Limb (tissue), 2 donors: ENCODE measurements at regions not wholly inside any gene's neighbourhood (a gene's known extent, or its start where the extent isn't known, plus 50 kb on each side); places are given as distances from the start of the nearest gene placed in this dataset.

Experiments used
- DNase-seq, 2 donors: peaks; one replicate each; pipeline ENCODE4 v3.0.0-alpha.2; 2016; ENCODE audit errors: extremely low spot score in 2 of 2

- DNase-seq: no peak
Measured at GRCh38 chr12:28936221-28936620, 212.9 kb upstream of the FAR2 start.

GRCh38 chr12:28936711-28937110 lies 212.4 kb upstream of the FAR2 start:
- no peak for DNase-seq

GRCh38 chr12:28937196-28937595 lies 211.9 kb upstream of the FAR2 start:
- DNase-seq: no peak

- DNase-seq: no peak
Measured at GRCh38 chr12:28938056-28938455, 211.0 kb upstream of the FAR2 start.

GRCh38 chr12:28938581-28939235 lies 210.4 kb upstream of the FAR2 start:
- DNase-seq: no peak

GRCh38 chr12:28939427-28939826 lies 209.7 kb upstream of the FAR2 start:
- DNase-seq: no peak

GRCh38 chr12:28941248-28941647 lies 207.8 kb upstream of the FAR2 start:
- DNase-seq: no peak

GRCh38 chr12:28946361-28946760 lies 202.7 kb upstream of the FAR2 start:
- no peak for DNase-seq

- DNase-seq: no peak
Measured at GRCh38 chr12:28948685-28949084, 200.4 kb upstream of the FAR2 start.

- DNase-seq: no peak
Measured at GRCh38 chr12:28949184-28949583, 199.9 kb upstream of the FAR2 start.

GRCh38 chr12:28950049-28950448 lies 199.0 kb upstream of the FAR2 start:
- no peak for DNase-seq

- DNase-seq: no peak
Measured at GRCh38 chr12:28951935-28952334, 197.1 kb upstream of the FAR2 start.

- no peak for DNase-seq
Measured at GRCh38 chr12:28954333-28954732, 194.7 kb upstream of the FAR2 start.

GRCh38 chr12:28955491-28955890 lies 193.6 kb upstream of the FAR2 start:
- no peak for DNase-seq

- DNase-seq: no peak
Measured at GRCh38 chr12:28955931-28956330, 193.1 kb upstream of the FAR2 start.

GRCh38 chr12:28958553-28959195 lies 190.4 kb upstream of the FAR2 start:
- no peak for DNase-seq

GRCh38 chr12:28961948-28962384 lies 187.1 kb upstream of the FAR2 start:
- DNase-seq: no peak

GRCh38 chr12:28963554-28963953 lies 185.5 kb upstream of the FAR2 start:
- no peak for DNase-seq

GRCh38 chr12:28966046-28966780 lies 182.9 kb upstream of the FAR2 start:
- DNase-seq: peak; percentile 58 to 65

GRCh38 chr12:28967426-28967825 lies 181.7 kb upstream of the FAR2 start:
- no peak for DNase-seq

- DNase-seq: no peak
Measured at GRCh38 chr12:28973491-28973890, 175.6 kb upstream of the FAR2 start.

GRCh38 chr12:28974166-28974565 lies 174.9 kb upstream of the FAR2 start:
- DNase-seq: no peak

- no peak for DNase-seq
Measured at GRCh38 chr12:28974883-28975282, 174.2 kb upstream of the FAR2 start.
